HG02571 (cell line): ENCODE measurements at regions not wholly inside any gene's neighbourhood (a gene's known extent, or its start where the extent isn't known, plus 50 kb on each side); places are given as distances from the start of the nearest gene placed in this dataset.
A peak's percentile ranks its signal among the peaks of the same experiment; 100 is the strongest.
"Not testable (repeated sequence)": the region's sequence is repeated elsewhere in the genome, so short reads cannot be mapped to it uniquely, and the experiment has no call there.

Experiments
- ATAC-seq: cut with Tn5 transposase; IDR thresholded peaks from one replicate; pipeline ENCODE4 v1.9.1; 2021; ENCODE audit warnings: mild to moderate bottlenecking, moderate library complexity; ENCODE audit not compliant: unreplicated experiment

- not testable (repeated sequence) for ATAC-seq
Observed at GRCh38 chrX:10469-11458, 270.4 kb upstream of the PLCXD1 start.

GRCh38 chrX:13821-14443 lies 267.2 kb upstream of the PLCXD1 start:
- ATAC-seq: not testable (repeated sequence)

- not testable (repeated sequence) for ATAC-seq
Observed at GRCh38 chrX:14452-14851, 266.7 kb upstream of the PLCXD1 start.

GRCh38 chrX:18768-19454 lies 262.3 kb upstream of the PLCXD1 start:
- peak; percentile 96 for ATAC-seq

- ATAC-seq: not testable (repeated sequence)
Observed at GRCh38 chrX:19455-19827, 261.7 kb upstream of the PLCXD1 start.

- ATAC-seq: no peak
Observed at GRCh38 chrX:19912-20571, 261.1 kb upstream of the PLCXD1 start.

- not testable (repeated sequence) for ATAC-seq
Observed at GRCh38 chrX:24139-24538, 257.0 kb upstream of the PLCXD1 start.
